CD4-positive, alpha-beta memory T cell (primary cell): ENCODE measurements at regions not wholly inside any gene's neighbourhood (a gene's known extent, or its start where the extent isn't known, plus 50 kb on each side); places are given as distances from the start of the nearest gene placed in this dataset.
A peak's percentile ranks its signal among the peaks of the same experiment; 100 is the strongest.

Source experiments
- CTCF ChIA-PET: fragments of 350-600 bp; sonication (Branson Sonifier 250); formaldehyde crosslinking; loops from one replicate; lab custom pipeline; 2021; ENCODE audit warnings: inconsistent platforms; ENCODE audit not compliant: partially characterized antibody; lab: Charles Lee
- POLR2A ChIA-PET: fragments of 350-600 bp; sonication (Branson Sonifier 250); formaldehyde crosslinking; loops from one replicate; lab custom pipeline; 2021; ENCODE audit not compliant: partially characterized antibody; lab: Charles Lee
- DNase-seq, 5 donors: peaks; one replicate each; pipeline versions ENCODE4 v3.0.0 to v3.0.0-alpha.2; 2020 to 2022; ENCODE audit warnings: mixed read lengths in 1 of 5
- H3K27ac ChIP-seq: one replicate; pipeline ENCODE4 v1.7.0; 2013; ENCODE audit warnings: low read depth, low read length
- H3K27me3 ChIP-seq: 2 replicates; pipeline ENCODE4 v1.7.0; 2013; ENCODE audit warnings: mild to moderate bottlenecking, low read length, moderate library complexity; ENCODE audit not compliant: insufficient read depth
- H3K36me3 ChIP-seq: 2 replicates; pipeline ENCODE4 v1.7.0; 2013; ENCODE audit warnings: mild to moderate bottlenecking, low read length, moderate library complexity; ENCODE audit not compliant: insufficient read depth
- H3K4me1 ChIP-seq: 2 replicates; pipeline ENCODE4 v1.7.0; 2013; ENCODE audit warnings: mild to moderate bottlenecking, low read length, moderate library complexity; ENCODE audit not compliant: insufficient read depth
- H3K4me3 ChIP-seq, 2 donors: one replicate each; pipeline ENCODE4 v1.7.0; 2013; ENCODE audit warnings: low read length in 2 of 2, mild to moderate bottlenecking in 1 of 2
- H3K9me3 ChIP-seq, 2 donors: one replicate each; pipeline ENCODE4 v1.7.0; 2013; ENCODE audit warnings: low read length in 2 of 2, control low read depth in 1 of 2; ENCODE audit not compliant: control insufficient read depth in 1 of 2
- H3K27ac Mint-ChIP-seq, 7 donors: one replicate each; pipeline ENCODE4 v1.8.0; 2020 to 2021; ENCODE audit warnings: mixed read lengths in 7 of 7, mild to moderate bottlenecking in 6 of 7, inconsistent platforms in 3 of 7, moderate library complexity in 3 of 7
- H3K27me3 Mint-ChIP-seq, 2 donors: one replicate each; pipeline ENCODE4 v1.8.0; 2020 to 2021; ENCODE audit warnings: mixed read lengths in 2 of 2
- H3K36me3 Mint-ChIP-seq, 2 donors: one replicate each; pipeline ENCODE4 v1.8.0; 2020 to 2021; ENCODE audit warnings: mixed read lengths in 2 of 2, inconsistent platforms in 1 of 2, mild to moderate bottlenecking in 1 of 2
- H3K4me1 Mint-ChIP-seq, 4 donors: one replicate each; pipeline ENCODE4 v1.8.0; 2020 to 2021; ENCODE audit warnings: mixed read lengths in 4 of 4, mild to moderate bottlenecking in 1 of 4
- H3K4me3 Mint-ChIP-seq, 8 donors: one replicate each; pipeline ENCODE4 v1.8.0; 2020 to 2021; ENCODE audit warnings: mixed read lengths in 8 of 8, mild to moderate bottlenecking in 7 of 8, moderate library complexity in 6 of 8, inconsistent platforms in 3 of 8
- H3K9me3 Mint-ChIP-seq, 8 donors: one replicate each; pipeline ENCODE4 v1.8.0; 2020 to 2021; ENCODE audit warnings: mixed read lengths in 8 of 8, mild to moderate bottlenecking in 5 of 8, inconsistent platforms in 3 of 8, moderate library complexity in 1 of 8
- intact Hi-C: fragments of 100-400 bp; cut with micrococcal nuclease; formaldehyde crosslinking; loops from one replicate; pipeline ENCODE4 v1.15.1; 2023

- no peaks in the 10 kb centered on the region for H3K36me3 Mint-ChIP-seq
- no peak overlapping the region for H3K27ac ChIP-seq
- no peaks in the 10 kb centered on the region for H3K9me3 ChIP-seq
- H3K27ac Mint-ChIP-seq, result no peak overlapping the region
- no peaks in the 10 kb centered on the region for H3K4me1 Mint-ChIP-seq
- POLR2A ChIA-PET, result no interaction called here
- H3K9me3 Mint-ChIP-seq, result peaks cover 0 to 5% (median 1%) of the 10 kb centered on the region in 8 donors
- intact Hi-C loops, result no loop called here
- H3K27me3 ChIP-seq, result no peaks in the 10 kb centered on the region
- CTCF ChIA-PET, result no interaction called here
- H3K4me1 ChIP-seq, result no peaks in the 10 kb centered on the region
- no peaks in the 10 kb centered on the region for H3K36me3 ChIP-seq
- no peaks in the 10 kb centered on the region for H3K27me3 Mint-ChIP-seq
- no peak overlapping the region for H3K4me3 Mint-ChIP-seq
- no peak overlapping the region for H3K4me3 ChIP-seq
- DNase-seq, result no peak
Measured at GRCh38 chr7:10138087-10138854, 835.4 kb upstream of the PHF14 start.

- intact Hi-C loops, result no loop called here
- H3K27ac Mint-ChIP-seq, result no peak overlapping the region
- CTCF ChIA-PET, result no interaction called here
Measured at GRCh38 chr7:10146271-10146670, 827.4 kb upstream of the PHF14 start.

GRCh38 chr7:10156972-10157371, 816.7 kb upstream of the PHF14 start:
- CTCF ChIA-PET, result no interaction called here

More at GRCh38 chr7:10146271-10146670, 827.4 kb upstream of the PHF14 start:
- no peaks in the 10 kb centered on the region for H3K9me3 ChIP-seq
- H3K27ac ChIP-seq, result no peak overlapping the region
- DNase-seq, result no peak
- POLR2A ChIA-PET, result no interaction called here
- no peaks in the 10 kb centered on the region for H3K27me3 ChIP-seq
- no peaks in the 10 kb centered on the region for H3K4me1 ChIP-seq
- no peak overlapping the region for H3K4me3 ChIP-seq
- no peaks in the 10 kb centered on the region for H3K4me1 Mint-ChIP-seq
- H3K4me3 Mint-ChIP-seq, result no peak overlapping the region
- no peaks in the 10 kb centered on the region for H3K36me3 Mint-ChIP-seq
- H3K27me3 Mint-ChIP-seq, result no peaks in the 10 kb centered on the region
- peaks cover 0 to 4% (median 2%) of the 10 kb centered on the region in 8 donors for H3K9me3 Mint-ChIP-seq
- H3K36me3 ChIP-seq, result no peaks in the 10 kb centered on the region

GRCh38 chr7:10181996-10182395, 791.7 kb upstream of the PHF14 start:
- Histone ChIP-seq H3K4me3 (no peak overlapping the region), H3K36me3 (no peaks in the 10 kb centered on the region), H3K27ac (no peak overlapping the region), H3K4me1 (no peaks in the 10 kb centered on the region), H3K27me3 (no peaks in the 10 kb centered on the region), H3K9me3 (peaks cover 0 to 3% of the 10 kb centered on the region in 2 donors)
- no peaks in the 10 kb centered on the region for H3K27me3 Mint-ChIP-seq
- H3K27ac Mint-ChIP-seq, result no peak overlapping the region
- ChIA-PET POLR2A (no interaction called here), CTCF (no interaction called here)
- H3K4me1 Mint-ChIP-seq, result no peaks in the 10 kb centered on the region
- peaks cover 0 to 8% (median 2%) of the 10 kb centered on the region in 8 donors for H3K9me3 Mint-ChIP-seq
- DNase-seq, result no peak
- H3K4me3 Mint-ChIP-seq, result no peak overlapping the region
- H3K36me3 Mint-ChIP-seq, result no peaks in the 10 kb centered on the region
- intact Hi-C loops, result no loop called here

More at GRCh38 chr7:10156972-10157371, 816.7 kb upstream of the PHF14 start:
- H3K4me1 Mint-ChIP-seq, result no peaks in the 10 kb centered on the region
- H3K27ac Mint-ChIP-seq, result no peak overlapping the region
- Histone ChIP-seq H3K4me1 (no peaks in the 10 kb centered on the region), H3K4me3 (no peak overlapping the region), H3K36me3 (no peaks in the 10 kb centered on the region), H3K9me3 (no peaks in the 10 kb centered on the region), H3K27ac (no peak overlapping the region), H3K27me3 (no peaks in the 10 kb centered on the region)
- intact Hi-C loops, result no loop called here
- peaks cover 0 to 3% (median 2%) of the 10 kb centered on the region in 8 donors for H3K9me3 Mint-ChIP-seq
- no peak for DNase-seq
- no peaks in the 10 kb centered on the region for H3K27me3 Mint-ChIP-seq
- POLR2A ChIA-PET, result no interaction called here
- no peak overlapping the region for H3K4me3 Mint-ChIP-seq
- H3K36me3 Mint-ChIP-seq, result no peaks in the 10 kb centered on the region

GRCh38 chr7:10192074-10192473, 781.6 kb upstream of the PHF14 start:
- POLR2A ChIA-PET, result no interaction called here
- Mint-ChIP-seq H3K4me3 (no peak overlapping the region), H3K9me3 (peaks cover 0 to 8% (median 0%) of the 10 kb centered on the region in 8 donors), H3K4me1 (no peaks in the 10 kb centered on the region), H3K36me3 (no peaks in the 10 kb centered on the region), H3K27ac (no peak overlapping the region), H3K27me3 (no peaks in the 10 kb centered on the region)
- DNase-seq, result no peak
- Histone ChIP-seq H3K36me3 (no peaks in the 10 kb centered on the region), H3K27me3 (no peaks in the 10 kb centered on the region), H3K4me1 (no peaks in the 10 kb centered on the region), H3K4me3 (no peak overlapping the region), H3K27ac (no peak overlapping the region), H3K9me3 (no peaks in the 10 kb centered on the region)
- intact Hi-C loops, result no loop called here
- CTCF ChIA-PET, result no interaction called here

GRCh38 chr7:10205696-10206095, 768.0 kb upstream of the PHF14 start:
- Histone ChIP-seq H3K9me3 (no peaks in the 10 kb centered on the region), H3K4me1 (no peaks in the 10 kb centered on the region), H3K4me3 (no peak overlapping the region), H3K27me3 (no peaks in the 10 kb centered on the region), H3K27ac (no peak overlapping the region), H3K36me3 (no peaks in the 10 kb centered on the region)
- H3K27ac Mint-ChIP-seq, result no peak overlapping the region
- no peak for DNase-seq
- POLR2A ChIA-PET, result no interaction called here
- no peaks in the 10 kb centered on the region for H3K27me3 Mint-ChIP-seq
- H3K4me1 Mint-ChIP-seq, result no peaks in the 10 kb centered on the region
- H3K9me3 Mint-ChIP-seq, result peaks cover 0 to 5% (median 2%) of the 10 kb centered on the region in 8 donors
- intact Hi-C loops, result no loop called here
- no peak overlapping the region for H3K4me3 Mint-ChIP-seq
- CTCF ChIA-PET, result interaction anchor here (0.6 kb wide), 1 partner anchor 69 kb away, joined by 3 read pairs; no protein-coding TSS in a partner anchor
- no peaks in the 10 kb centered on the region for H3K36me3 Mint-ChIP-seq

GRCh38 chr7:10210000-10210399, 763.7 kb upstream of the PHF14 start:
- H3K36me3 Mint-ChIP-seq, result no peaks in the 10 kb centered on the region
- H3K9me3 ChIP-seq, result no peaks in the 10 kb centered on the region
- H3K4me3 Mint-ChIP-seq, result no peak overlapping the region
- peaks cover 0 to 7% (median 3%) of the 10 kb centered on the region in 8 donors for H3K9me3 Mint-ChIP-seq
- H3K4me3 ChIP-seq, result no peak overlapping the region
- H3K27ac Mint-ChIP-seq, result peak overlapping the region in 1 of 7 donors; percentile 9
- H3K27me3 Mint-ChIP-seq, result no peaks in the 10 kb centered on the region
- intact Hi-C loops, result no loop called here
- no peaks in the 10 kb centered on the region for H3K27me3 ChIP-seq
- H3K4me1 ChIP-seq, result no peaks in the 10 kb centered on the region
- POLR2A ChIA-PET, result no interaction called here
- H3K36me3 ChIP-seq, result no peaks in the 10 kb centered on the region
- no peaks in the 10 kb centered on the region for H3K4me1 Mint-ChIP-seq
- no peak for DNase-seq
- H3K27ac ChIP-seq, result no peak overlapping the region
- CTCF ChIA-PET, result no interaction called here
